DMS53 treated with DMSO at 0.1 percent for 48 hours (cell line): ENCODE measurements at regions not wholly inside any gene's neighbourhood (a gene's known extent, or its start where the extent isn't known, plus 50 kb on each side); places are given as distances from the start of the nearest gene placed in this dataset.

ENCODE experiments used
- DNase-seq: peaks from one replicate; lab custom pipeline; 2025; ENCODE audit not compliant: unreplicated experiment; lab: John Stamatoyannopoulos, UW

DNA sequence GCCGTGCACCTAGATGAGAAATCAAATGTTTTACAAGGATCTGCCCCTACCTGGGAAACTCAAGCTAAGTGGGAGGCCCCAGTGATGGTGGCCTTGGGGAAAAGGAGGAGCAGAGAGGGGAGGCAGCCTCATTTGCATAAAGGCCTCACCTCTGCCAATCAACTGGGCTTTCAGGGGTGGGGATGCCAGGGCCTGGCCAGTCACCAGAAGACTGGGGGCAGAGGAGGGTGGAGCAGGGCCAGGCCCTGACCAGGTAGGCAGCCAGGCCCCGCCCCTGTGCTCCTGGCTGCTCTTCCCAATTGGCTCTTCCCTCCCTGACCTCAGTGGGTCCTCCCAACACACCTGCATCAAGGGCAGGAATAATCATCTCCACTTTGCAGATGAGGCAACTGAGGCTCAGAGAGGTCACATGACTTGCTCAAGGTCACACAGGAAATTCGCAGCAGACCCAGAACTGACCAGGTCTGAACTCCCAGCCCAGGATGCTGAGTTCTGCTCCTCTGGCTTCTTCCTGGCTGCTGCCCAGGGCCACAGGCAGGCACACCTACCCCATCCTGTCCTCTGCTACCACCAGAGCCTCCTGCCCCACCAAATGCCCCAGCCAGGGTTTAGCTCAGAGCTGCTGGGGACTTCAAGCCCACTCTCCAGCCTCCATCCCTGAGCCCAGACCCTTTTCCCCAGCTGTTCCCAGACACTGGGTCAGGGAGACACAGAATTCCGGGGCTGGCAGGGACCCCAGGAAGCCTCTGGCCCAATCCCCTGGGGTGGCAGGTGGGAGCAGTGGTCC lies 677.9 kb downstream of the MATN1 start:
- no peak for DNase-seq

DNA sequence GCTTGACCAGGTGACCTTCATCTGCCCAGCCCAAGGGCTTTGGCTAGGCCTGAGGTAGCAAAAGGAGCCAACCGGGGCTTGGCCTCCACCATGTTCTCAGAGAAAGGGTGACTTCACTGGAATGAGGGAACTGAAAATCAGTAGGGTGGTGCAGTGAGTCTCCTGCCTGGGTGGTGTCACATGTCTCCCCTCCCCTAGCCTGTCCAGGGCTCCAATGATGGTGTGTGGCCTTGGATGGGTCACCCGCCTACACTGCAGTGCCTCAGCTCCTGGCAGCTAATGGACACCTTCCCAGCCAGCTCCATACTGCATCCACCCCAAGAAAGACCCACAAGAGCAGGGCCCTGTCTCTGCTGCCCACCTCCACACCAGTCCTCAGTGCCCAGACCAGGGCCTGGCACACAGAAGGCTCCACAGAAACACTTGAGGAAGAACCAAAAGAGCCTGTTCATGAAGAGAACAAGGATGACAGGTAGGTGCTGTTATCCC lies 678.7 kb downstream of the MATN1 start:
- DNase-seq, result no peak

DNA sequence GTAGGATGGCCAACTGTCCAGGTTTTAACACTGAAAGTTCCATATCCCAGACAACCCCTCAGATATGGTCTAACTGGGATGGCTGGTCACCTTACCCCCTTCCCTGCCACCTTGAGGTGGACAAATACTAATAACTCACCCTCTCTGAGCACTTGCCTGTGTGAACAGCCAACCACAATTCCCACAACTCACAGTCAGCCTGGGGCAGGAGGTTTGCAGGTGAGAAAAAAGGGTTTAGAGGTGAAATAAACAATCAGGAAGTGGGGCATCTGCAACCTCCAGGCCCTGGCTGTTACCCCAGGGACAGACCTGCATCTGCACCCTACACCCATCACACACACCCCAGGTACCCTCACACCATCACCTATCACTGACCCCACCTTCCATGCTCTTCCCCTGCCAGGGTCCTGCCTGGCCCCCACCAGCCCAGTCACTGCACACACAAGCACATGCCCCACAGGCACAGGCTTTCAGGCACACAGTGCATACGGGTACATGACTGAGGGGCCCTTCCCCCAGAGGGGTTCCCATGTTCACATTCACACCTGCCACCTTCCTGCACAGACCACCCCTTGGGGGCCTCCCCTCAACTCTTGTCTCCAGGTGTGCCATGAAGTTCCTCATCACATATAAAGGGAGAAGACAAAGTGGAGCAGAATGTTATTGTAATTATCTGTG lies 679.5 kb downstream of the MATN1 start:
- DNase-seq, result no peak

DNA sequence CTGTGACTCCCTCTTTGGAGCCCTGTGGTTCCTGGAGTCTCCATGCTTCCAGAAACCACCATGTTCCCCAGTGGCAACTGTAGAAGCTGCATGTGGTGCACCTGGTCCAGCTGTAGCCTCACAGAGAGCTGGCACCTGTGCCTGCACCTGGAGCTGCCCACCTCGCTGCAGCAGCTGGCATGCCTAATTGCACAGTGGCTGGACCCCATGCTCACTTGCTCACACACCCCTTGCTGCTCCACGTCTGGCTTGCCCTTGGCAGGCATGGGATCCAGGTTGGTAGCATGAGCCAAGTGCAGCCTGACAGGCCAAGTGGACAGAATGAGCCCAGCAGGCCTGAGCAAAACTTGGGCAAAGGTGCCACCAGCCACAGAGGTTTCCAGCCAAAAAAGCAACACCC lies 680.1 kb downstream of the MATN1 start:
- no peak for DNase-seq

DNA sequence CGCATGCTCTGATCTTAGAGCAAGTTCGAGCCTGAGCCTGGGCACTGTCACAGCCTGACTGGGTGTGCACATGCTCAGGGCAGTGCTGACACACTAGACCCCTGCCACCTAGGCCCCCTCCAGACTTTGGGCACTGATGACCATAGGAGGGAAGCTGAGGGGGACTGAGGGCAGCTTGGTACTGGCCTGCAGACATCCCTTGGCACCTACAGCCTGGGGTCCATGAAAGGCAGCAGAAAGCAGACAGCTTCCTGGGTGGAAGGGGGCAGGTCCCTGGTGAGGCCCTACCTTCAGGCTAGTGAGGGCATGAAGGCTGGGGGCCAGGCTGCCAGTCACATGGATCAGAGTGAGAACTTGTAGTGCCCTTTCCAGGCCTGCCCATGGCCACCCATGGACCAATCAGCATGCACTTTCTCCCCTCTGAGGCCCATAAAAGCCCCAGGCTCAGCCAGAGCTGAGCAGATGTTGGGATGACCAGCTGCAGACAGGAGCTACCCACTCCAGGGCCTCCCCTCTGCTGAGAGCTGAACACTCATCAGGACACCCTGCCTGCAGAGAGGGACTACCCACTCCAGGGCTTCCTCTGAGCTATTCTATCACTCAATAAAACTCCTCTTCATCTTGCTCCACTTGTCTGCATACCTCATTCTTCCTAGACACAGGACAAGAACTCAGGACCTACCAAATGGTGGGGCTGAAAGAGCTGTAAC lies 680.8 kb downstream of the MATN1 start:
- no peak for DNase-seq

DNA sequence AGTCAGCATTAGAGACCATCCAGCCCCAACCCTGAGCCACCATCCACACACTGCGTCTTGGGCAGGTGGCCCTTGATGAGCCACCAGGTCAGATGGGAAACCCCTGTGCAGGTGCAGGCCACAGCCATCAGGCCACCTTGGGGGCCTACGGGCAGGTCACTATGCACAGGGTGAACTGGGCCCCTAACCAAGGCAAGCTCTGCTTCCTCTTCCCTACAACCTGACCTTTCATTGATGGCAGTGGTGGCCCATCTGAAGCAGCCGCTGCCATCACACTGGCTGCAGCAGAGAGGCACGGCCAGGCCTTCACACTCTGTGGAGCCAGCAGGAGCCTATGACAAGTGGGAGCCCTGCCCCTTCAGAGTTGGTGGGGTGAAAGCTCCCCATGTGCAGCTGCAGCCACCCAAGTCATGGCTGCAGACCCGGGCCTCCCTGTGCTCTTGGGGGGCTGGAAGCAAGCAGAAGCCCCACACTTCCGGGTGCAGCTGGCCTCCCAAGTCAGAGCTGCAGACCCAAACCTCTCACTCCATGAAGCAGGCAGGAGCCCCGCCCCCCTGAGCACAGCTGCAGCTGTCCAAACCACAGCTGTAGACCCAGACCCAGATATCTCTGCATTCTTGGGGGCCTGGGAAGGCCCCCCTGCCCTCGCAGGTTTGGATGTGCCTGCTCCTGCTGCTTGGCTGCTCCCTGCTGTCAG lies 681.5 kb downstream of the MATN1 start:
- DNase-seq, result no peak

DNA sequence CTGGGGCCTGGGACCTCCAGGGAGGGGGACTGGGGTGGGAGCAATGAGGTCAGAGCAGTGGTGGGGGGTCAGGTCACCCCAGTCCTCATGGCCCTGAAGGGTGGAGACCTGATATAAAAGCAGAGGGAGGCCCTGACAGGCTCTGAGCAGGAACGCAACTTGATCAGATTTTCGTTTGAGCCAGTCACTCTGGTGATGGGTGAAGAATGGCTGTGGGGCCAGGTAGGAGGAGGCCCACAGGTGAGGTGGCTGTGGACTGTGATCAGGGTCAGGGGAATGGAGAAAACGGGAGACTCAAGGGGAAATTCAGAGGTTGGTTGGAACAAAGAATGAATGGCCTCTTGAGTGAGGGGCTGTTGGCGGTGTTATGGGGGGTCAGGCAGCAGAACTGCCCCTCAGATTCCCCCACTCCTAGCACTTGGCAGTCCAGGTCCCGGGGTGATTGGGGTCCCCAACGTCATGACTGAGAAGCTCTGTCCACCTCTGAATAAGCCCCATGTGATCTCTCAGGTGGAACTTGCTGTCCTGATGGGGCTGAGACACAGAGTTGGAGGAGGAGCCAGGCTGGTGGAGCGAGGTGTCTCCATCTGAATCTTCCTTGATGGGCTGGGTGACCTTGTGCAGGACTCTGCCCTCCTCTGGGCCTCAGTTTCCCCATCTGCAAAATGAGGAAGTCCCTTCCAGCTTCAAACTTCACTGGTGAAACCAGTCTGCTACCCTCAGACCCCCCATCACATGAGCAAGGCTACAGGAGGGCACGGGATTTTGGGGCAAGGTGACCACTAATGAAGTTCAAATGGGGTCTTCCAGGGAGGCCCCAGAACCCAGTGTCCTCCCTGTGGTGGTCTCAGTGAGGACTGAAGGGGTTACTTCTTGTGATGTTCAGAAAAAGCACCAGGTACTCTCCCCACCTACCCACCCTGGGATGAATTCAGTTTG lies 683.0 kb downstream of the MATN1 start:
- no peak for DNase-seq

DNA sequence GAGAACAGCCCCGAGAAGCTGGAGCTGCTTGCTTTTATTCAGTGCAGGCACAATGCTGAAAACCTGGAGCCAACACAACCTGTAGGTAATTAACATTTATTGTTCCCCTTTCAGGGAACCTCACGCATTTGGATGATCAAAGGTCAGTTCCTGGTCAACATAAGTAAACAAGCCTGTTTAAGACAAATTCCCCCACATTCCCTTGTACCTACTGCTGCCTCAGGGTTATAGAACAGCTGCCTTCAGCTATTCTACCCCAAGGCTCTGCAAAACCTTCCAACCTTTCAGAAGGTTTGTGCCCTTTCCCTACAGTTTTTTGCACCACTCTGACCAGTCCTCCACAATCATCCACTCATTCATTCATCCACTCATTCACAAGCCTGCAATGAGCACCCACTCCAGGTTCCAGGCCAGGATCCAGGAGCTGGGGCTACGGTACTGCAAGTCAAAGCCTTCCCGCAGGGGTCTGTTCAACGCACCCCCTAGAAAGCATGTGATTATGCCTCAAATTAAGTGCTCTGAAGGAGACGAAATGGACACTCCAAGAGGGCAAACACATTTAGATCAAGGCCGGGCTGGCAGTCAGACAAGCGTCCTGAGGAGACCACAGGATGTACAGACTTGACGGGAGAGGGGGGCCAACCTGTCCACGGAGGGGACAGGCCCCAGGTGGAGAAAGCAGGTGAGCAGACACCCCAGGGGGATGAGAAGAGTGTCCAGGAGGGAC lies 683.9 kb downstream of the MATN1 start:
- no peak for DNase-seq

DNA sequence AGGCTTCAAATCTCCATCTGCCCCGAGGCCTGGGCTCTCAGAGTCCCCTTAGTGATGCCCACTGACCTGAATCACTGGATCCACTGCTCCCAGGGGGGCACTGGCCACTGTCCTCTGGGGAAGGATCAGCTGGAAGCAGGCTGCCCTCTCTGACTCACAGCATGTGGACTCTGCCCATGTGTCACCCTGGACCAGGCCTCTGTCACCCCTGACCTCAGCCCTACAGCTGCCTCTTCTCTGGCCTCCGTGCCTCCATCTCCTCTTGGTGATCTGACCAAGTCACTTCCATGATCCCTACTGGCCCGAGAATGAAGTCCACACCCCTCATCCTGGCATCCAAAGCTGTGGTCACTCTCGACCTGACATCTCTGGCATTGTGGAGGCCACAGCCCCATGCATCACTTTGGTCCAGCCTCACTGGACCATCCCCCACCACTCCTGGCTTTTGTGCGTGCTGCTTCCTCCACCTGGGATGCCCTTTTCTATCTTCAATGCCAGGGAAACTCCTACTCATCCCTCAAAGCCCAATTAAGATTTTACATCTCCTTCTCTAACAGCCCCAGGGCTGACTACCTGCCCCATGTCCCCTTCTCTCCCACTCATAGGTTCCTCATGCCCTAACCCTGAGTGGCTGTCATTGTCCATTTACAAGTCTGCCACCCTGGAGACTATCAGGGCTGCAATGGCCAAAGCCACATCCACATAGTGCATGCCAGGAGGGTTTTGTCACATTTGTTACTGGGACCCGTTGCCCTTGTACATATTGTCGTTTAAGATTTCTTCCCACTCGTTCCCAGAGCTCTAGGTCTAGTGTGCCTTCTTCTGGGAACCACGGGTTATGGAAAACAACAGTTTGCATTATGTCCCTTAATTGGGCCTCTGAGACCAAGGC lies 685.0 kb downstream of the MATN1 start:
- no peak for DNase-seq

DNA sequence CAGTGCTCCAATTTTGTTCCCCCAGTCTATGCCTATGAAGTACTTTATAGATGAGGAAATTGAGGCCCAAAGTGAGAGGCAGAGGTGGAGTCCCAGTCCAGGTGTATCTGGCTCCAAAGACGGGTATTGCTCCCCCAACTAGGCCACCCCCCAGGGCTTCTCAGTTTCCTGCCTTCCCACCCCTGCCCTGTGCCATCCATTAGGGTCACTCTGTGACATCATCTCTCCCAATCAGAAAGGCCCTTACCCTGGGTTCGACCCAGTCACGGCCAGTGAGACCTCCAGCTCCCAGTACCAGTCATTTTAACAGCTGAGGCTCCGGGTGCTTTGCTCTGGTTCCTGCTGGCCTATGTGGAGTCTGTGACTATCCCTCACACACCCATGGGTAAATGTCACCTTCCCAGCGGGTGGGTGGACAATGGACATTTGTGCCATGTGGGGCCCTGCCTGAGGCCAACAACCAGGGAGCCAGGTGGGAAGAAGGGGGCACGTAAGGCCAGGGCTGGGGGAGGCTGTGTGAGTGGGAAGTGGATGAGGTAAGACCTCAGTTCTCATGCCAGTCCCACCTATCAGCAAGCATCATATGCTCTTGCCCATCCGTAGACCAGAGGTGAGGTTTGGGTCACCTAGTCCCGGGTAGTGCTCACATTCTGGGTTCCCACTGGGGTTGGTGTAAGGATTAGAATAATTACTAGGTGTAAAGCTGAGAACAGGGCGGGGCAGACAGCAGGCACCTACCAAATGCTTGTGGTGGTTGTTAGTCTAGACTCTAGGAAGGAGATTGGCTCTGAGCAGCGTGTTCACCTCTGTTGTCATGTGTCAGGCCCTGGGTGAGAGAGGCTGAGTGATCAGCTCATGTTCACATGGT lies 685.9 kb downstream of the MATN1 start:
- DNase-seq, result no peak

DNA sequence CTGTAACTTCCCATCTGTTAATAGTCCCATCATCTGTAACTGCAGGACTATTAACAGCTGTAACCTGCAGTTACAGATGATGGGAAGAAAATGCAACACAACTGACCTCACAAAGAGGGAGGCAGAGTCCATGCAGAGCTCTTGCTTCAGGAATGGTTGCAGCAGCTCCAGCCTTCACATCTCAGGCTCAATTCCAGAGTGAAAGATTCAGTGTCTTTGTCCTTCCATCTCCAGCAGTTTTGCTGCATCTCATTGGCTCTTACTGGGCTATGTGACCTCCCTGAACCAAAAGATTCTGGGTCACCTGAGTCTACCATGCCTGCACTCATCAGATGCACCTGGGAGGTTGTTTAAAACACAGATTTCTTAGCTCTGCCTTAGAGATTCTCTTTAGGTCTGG lies 686.7 kb downstream of the MATN1 start:
- DNase-seq, result no peak

DNA sequence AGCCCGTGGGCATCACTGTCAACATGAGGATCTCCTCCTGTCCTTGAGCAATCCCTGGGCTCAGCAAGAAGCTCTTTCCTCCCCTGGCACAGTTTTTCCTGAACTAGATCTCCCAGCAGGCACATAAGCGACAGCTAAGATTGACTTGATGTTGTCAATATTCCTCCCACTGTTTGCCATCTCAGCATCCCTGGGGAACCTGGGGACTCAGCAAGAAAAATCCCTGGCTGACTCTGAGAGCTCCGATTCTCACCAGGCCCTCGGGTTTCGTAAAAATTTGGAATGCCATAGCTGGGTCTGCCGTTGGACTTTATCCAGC lies 687.2 kb downstream of the MATN1 start:
- no peak for DNase-seq

DNA sequence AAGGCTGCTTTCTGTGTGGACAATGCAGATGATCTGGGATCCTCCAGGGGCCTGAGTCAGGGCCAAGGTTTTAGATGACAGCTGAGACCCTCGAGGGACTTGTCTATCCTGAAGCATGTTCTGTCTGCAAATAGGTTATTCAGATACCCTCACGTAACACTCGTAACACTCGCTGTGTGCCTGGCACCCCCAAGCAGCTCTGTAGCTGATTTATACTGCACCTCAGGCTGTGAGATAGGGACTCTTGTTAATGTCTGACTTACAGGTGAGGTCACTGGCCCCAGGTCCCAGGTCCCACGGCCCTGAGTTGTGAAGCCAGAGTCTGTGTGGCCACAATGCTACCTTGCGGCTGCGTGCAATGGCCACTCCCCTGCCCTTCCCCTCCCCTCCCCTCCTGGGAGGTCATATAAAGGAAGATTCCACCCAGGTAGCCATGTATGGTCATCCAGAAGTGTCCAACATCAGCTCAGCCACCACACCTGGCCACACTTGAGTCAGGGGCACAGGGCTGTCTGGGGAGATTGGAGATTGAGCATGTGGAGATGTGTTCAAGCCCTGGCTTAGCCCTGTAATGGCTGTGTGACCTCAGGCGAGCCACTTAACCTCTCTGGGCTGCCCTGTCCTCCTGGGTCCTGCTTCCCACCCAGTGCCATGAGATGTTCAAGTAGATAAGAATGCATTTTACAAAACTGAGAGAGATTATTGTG lies 687.7 kb downstream of the MATN1 start:
- no peak for DNase-seq

DNA sequence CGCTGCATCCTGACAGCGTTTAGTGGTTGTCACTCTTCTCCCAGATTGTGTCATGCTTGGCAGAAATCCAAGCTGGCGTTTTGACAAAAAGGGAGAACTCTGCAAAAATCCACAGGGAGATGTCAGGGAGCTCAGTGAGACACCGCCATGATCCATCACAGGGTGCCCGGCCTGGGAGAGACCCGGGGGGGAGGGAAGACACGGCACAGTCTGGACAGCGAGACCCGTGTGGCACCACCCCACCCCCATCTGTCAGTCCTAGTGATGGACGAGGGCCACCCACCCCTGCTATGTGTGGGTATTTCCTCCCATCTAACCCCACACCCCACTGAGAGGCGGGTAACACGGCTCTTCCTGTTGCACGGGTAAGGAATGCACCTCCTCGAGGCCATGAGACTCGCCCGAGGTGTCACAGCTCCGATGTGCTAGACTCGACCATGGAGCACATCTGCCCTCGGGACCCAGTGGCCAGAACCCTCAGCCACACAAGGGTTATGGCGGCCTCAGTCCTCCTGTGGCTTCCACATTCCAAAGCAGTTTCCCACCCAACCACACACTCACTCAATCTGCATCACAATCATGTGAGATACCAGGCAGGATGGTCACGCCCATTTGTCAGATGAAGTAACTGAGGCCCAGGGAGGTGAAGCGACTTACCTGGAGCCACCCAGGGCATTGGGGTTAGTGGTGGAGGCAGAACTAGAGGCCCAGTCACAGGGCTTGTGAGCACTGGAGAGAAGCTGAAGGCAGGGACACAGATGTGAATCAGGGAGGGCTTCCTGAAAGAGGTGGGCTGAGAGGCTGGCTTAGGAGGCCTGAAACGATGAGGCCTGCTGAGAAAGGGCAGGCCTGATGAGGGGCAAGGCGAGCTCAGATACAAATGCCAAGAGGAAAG lies 688.5 kb downstream of the MATN1 start:
- no peak for DNase-seq

DNA sequence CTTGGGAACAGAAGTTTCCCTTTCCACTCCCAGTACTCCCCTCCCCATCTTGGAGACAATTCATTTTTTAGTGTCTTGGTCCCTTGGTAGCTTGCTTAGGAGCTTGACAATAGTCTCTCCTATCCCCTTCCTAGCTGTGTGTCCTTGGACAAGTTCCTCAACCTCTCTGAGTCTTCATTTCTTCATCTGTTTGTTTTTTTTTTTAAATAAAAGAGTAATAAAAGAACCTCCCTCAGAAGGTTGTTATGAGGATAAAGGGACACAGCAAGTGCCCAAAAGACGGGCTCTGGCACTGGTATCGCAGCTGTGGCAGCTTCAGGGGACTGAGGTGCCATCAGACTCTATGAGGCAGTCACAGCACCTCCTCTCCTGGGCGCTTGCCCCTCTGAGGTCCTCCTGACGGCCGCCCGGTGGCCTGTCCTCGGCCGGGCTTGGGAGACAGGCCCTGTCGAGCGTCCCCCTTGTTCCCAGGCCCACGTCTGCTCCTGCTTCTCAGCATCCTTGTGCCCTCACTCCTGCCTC lies 689.2 kb downstream of the MATN1 start:
- no peak for DNase-seq
